ENCODE measurements at regions not wholly inside any gene's neighbourhood (a gene's known extent, or its start where the extent isn't known, plus 50 kb on each side); places are given as distances from the start of the nearest gene placed in this dataset.

DNA sequence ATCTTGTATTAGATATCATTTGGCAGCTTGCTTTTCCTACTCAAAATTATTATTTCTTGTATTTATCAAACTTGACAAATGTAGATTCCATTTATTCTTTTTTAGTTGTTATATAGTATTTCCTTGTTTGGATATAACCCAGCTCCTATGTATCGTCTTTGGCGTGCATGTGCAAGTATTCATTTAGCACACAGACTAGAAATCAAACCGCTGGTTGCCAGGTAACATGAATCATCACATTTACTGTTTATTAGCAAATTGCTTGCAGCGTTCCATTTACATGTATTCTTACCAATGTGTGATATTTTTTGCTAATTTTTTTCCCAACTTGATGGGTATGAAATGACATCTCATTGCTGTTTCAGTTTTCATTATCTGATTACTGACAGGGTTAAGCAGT is 2089.7 kb upstream of the CELF4 start (continued):
- TF ChIP-seq, protein P1, sequence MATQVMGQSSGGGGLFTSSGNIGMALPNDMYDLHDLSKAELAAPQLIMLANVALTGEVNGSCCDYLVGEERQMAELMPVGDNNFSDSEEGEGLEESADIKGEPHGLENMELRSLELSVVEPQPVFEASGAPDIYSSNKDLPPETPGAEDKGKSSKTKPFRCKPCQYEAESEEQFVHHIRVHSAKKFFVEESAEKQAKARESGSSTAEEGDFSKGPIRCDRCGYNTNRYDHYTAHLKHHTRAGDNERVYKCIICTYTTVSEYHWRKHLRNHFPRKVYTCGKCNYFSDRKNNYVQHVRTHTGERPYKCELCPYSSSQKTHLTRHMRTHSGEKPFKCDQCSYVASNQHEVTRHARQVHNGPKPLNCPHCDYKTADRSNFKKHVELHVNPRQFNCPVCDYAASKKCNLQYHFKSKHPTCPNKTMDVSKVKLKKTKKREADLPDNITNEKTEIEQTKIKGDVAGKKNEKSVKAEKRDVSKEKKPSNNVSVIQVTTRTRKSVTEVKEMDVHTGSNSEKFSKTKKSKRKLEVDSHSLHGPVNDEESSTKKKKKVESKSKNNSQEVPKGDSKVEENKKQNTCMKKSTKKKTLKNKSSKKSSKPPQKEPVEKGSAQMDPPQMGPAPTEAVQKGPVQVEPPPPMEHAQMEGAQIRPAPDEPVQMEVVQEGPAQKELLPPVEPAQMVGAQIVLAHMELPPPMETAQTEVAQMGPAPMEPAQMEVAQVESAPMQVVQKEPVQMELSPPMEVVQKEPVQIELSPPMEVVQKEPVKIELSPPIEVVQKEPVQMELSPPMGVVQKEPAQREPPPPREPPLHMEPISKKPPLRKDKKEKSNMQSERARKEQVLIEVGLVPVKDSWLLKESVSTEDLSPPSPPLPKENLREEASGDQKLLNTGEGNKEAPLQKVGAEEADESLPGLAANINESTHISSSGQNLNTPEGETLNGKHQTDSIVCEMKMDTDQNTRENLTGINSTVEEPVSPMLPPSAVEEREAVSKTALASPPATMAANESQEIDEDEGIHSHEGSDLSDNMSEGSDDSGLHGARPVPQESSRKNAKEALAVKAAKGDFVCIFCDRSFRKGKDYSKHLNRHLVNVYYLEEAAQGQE (IDR thresholded peaks at IDR 0.05) = no peak

DNA sequence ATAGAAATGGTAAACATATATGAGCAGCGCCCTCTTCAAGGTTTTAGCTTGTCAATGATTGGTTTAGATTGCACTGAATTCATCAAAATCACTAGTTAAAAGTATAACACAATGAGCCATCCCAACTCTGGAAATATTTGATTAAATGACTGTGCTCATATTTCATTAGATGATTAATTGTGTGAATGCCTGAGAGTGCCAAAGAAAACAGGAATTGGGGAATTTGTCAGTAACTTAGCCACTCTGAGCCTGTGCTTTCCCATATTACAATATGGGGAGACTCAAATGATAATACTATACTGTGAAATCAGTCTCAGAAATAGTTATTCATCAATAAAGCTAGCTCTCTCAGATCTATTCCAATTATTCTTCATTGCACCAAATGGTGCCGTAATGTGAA is 2087.6 kb upstream of the CELF4 start:
- Histone ChIP-seq H3K9ac (ENCODE audit: low read depth in 1 of 2, low read length in 2 of 2) (no peak overlapping the region), H3K4me1 (ENCODE audit: control insufficient read depth in 4 of 4, insufficient read depth in 4 of 4, low read length in 3 of 4) (no peaks in the 10 kb centered on the region), H3K9me3 (ENCODE audit: control insufficient read depth in 4 of 4, low read length in 3 of 4) (no peaks in the 10 kb centered on the region), H3K4me3 (ENCODE audit: low read depth in 1 of 3, low read length in 3 of 3) (no peak overlapping the region), H3K27me3 (ENCODE audit: control insufficient read depth in 4 of 4, insufficient read depth in 4 of 4, low read length in 3 of 4) (no peaks in the 10 kb centered on the region), H3K27ac (ENCODE audit: low read depth in 1 of 2, low read length in 2 of 2) (no peak overlapping the region), H3K36me3 (ENCODE audit: control insufficient read depth in 4 of 4, insufficient read depth in 3 of 4, low read depth in 1 of 4, low read length in 3 of 4) (no peaks in the 10 kb centered on the region)
- TF ChIP-seq, protein P2, sequence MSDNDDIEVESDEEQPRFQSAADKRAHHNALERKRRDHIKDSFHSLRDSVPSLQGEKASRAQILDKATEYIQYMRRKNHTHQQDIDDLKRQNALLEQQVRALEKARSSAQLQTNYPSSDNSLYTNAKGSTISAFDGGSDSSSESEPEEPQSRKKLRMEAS (IDR thresholded peaks at IDR 0.05) = no peak
- TF ChIP-seq RXRA (IDR thresholded peaks at IDR 0.05) (no peak), HNF4A (conservative IDR thresholded peaks at IDR 0.05) (no peak), RAD21 (IDR thresholded peaks at IDR 0.05) (no peak), YY1 (IDR thresholded peaks at IDR 0.05) (no peak), HNF4G (IDR thresholded peaks at IDR 0.05) (no peak), EGR1 (IDR thresholded peaks at IDR 0.05; ENCODE audit: low read depth in 2 of 2) (no peak), SP1 (IDR thresholded peaks at IDR 0.05) (no peak), TAF1 (conservative IDR thresholded peaks at IDR 0.05) (no peak)
- TF ChIP-seq, protein P3, sequence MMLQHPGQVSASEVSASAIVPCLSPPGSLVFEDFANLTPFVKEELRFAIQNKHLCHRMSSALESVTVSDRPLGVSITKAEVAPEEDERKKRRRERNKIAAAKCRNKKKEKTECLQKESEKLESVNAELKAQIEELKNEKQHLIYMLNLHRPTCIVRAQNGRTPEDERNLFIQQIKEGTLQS (IDR thresholded peaks at IDR 0.05) = no peak
- TF ChIP-seq, protein P1 (IDR thresholded peaks at IDR 0.05) = no peak
- TF ChIP-seq, protein P4, sequence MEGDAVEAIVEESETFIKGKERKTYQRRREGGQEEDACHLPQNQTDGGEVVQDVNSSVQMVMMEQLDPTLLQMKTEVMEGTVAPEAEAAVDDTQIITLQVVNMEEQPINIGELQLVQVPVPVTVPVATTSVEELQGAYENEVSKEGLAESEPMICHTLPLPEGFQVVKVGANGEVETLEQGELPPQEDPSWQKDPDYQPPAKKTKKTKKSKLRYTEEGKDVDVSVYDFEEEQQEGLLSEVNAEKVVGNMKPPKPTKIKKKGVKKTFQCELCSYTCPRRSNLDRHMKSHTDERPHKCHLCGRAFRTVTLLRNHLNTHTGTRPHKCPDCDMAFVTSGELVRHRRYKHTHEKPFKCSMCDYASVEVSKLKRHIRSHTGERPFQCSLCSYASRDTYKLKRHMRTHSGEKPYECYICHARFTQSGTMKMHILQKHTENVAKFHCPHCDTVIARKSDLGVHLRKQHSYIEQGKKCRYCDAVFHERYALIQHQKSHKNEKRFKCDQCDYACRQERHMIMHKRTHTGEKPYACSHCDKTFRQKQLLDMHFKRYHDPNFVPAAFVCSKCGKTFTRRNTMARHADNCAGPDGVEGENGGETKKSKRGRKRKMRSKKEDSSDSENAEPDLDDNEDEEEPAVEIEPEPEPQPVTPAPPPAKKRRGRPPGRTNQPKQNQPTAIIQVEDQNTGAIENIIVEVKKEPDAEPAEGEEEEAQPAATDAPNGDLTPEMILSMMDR (IDR thresholded peaks at IDR 0.05; ENCODE audit: low read depth, low read length, missing input control) = no peak
- WGBS = 88% methylated on average over 2 of the region's 2 CpGs
- no peak for DNase-seq (ENCODE audit: low spot score)

All from liver (tissue), 8 donors.